ENCODE measurements at regions not wholly inside any gene's neighbourhood (a gene's known extent, or its start where the extent isn't known, plus 50 kb on each side); places are given as distances from the start of the nearest gene placed in this dataset.
"Not testable (repeated sequence)": the region's sequence is repeated elsewhere in the genome, so short reads cannot be mapped to it uniquely, and the experiment has no call there.

DNA sequence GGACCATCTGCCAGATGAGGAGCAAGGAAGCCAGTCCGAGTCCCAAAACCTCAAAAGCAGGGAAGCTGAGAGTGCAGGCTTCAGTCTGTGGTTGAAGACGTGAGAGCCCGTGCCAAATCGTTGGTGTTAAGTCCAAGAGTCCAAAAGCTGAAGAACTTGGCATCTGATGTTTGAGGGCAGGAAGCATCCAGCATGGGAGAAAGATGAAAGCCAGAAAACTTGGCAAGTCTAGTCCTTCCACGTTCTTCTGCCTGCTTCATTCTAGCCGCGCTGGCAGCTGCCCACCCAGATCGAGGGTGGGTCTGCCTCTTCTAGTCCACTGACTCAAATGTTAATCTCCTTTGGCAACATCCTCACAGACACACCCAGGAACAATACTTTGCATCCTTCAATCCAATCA is 293.8 kb downstream of the RDH14 start:
- H3K4me3 Mint-ChIP-seq; H4K20me1 ChIP-seq (replicated peaks; ENCODE audit: insufficient read depth); H3K4me3 ChIP-seq; H3F3A ChIP-seq (replicated peaks; ENCODE audit: low read depth); H3K4me2 ChIP-seq; H3K27ac ChIP-seq (ENCODE audit: low read depth); H3K27me3 Mint-ChIP-seq (ENCODE audit: insufficient read depth, low read depth, poor library complexity); H3K9me2 ChIP-seq (ENCODE audit: insufficient read depth); H3K79me2 ChIP-seq (replicated peaks; ENCODE audit: insufficient read depth); DNase-seq (ENCODE audit: low spot score); H3K4me1 ChIP-seq (ENCODE audit: insufficient read depth); H3K36me3 Mint-ChIP-seq (ENCODE audit: low read depth); H3K4me1 Mint-ChIP-seq; H2AFZ ChIP-seq; H3K9me3 Mint-ChIP-seq; H3K27me3 ChIP-seq (ENCODE audit: insufficient read depth); H3K36me3 ChIP-seq (ENCODE audit: insufficient read depth); ATAC-seq; H3K27ac Mint-ChIP-seq: not testable (repeated sequence)

DNA sequence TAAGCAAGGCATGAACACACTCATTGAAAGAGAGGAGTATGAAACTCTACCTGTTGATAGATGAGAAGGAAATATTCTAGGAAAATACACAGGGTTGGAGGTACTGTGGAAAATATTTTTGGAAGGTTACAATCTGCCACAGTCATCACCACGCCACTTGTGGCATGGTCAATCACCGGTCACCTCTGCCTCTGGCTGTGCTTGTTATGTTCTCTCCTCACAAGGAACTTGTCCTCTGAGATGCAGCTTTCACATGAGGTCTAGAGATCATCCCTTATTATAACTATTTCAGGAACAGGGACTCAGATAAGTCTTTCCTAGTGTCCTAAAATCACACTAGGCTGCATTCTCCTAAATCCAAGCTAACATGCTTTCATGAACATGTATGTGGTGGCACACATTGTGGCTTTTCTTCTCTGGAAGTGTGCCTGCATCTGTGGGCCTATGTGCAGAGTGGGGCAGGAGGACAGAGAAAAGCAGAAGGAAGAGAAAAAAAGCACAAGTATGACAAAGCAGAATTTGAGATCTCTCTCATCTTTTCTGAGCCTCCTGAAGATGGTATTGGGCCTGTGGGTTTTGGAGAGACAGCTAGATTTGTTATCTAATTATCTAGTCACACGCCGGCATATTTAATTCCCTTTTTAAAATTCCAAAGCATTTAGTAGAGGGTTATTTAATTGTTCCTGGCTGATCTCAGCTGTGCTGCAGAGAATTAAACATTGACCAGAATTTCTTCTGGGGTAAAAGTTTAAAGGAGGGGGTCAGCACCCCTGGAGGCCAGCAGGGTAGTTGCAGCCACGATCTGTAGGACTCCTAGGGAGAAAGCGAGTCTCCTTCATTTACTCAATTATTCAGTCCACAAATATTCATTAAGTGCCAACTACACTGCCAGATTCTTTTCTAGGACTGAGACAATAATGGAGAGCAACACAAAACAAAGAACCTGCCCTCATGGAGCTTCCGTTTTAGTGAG is 294.6 kb downstream of the RDH14 start:
- Histone ChIP-seq H3K36me3 (ENCODE audit: insufficient read depth) (no peaks in the 10 kb centered on the region), H3K4me1 (ENCODE audit: insufficient read depth) (no peaks in the 10 kb centered on the region), H3K4me2 (no peak overlapping the region), H3K79me2 (replicated peaks; ENCODE audit: insufficient read depth) (no peaks in the 10 kb centered on the region), H3F3A (replicated peaks; ENCODE audit: low read depth) (no peaks in the 10 kb centered on the region), H4K20me1 (replicated peaks; ENCODE audit: insufficient read depth) (no peaks in the 10 kb centered on the region), H3K4me3 (no peak overlapping the region), H3K9me2 (ENCODE audit: insufficient read depth) (no peaks in the 10 kb centered on the region), H2AFZ (peak overlapping the region; percentile 69; the same call in 1 of the 2 replicates), H3K27me3 (ENCODE audit: insufficient read depth) (no peaks in the 10 kb centered on the region), H3K27ac (ENCODE audit: low read depth) (no peak overlapping the region)
- Mint-ChIP-seq H3K4me1 (no peaks in the 10 kb centered on the region), H3K4me3 (no peak overlapping the region), H3K9me3 (peaks cover 4% of the 10 kb centered on the region; the same call in 2 of the 3 replicates), H3K27ac (0 out of 2 replicates have a peak overlapping the region, but pooled peaks have one; percentile 24), H3K27me3 (ENCODE audit: insufficient read depth, low read depth, poor library complexity) (no peaks in the 10 kb centered on the region), H3K36me3 (ENCODE audit: low read depth) (no peaks in the 10 kb centered on the region)
- TF ChIP-seq, protein P1, sequence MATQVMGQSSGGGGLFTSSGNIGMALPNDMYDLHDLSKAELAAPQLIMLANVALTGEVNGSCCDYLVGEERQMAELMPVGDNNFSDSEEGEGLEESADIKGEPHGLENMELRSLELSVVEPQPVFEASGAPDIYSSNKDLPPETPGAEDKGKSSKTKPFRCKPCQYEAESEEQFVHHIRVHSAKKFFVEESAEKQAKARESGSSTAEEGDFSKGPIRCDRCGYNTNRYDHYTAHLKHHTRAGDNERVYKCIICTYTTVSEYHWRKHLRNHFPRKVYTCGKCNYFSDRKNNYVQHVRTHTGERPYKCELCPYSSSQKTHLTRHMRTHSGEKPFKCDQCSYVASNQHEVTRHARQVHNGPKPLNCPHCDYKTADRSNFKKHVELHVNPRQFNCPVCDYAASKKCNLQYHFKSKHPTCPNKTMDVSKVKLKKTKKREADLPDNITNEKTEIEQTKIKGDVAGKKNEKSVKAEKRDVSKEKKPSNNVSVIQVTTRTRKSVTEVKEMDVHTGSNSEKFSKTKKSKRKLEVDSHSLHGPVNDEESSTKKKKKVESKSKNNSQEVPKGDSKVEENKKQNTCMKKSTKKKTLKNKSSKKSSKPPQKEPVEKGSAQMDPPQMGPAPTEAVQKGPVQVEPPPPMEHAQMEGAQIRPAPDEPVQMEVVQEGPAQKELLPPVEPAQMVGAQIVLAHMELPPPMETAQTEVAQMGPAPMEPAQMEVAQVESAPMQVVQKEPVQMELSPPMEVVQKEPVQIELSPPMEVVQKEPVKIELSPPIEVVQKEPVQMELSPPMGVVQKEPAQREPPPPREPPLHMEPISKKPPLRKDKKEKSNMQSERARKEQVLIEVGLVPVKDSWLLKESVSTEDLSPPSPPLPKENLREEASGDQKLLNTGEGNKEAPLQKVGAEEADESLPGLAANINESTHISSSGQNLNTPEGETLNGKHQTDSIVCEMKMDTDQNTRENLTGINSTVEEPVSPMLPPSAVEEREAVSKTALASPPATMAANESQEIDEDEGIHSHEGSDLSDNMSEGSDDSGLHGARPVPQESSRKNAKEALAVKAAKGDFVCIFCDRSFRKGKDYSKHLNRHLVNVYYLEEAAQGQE (IDR thresholded peaks at IDR 0.05; ENCODE audit: unreplicated experiment) = no peak
- TF ChIP-seq, protein P2, sequence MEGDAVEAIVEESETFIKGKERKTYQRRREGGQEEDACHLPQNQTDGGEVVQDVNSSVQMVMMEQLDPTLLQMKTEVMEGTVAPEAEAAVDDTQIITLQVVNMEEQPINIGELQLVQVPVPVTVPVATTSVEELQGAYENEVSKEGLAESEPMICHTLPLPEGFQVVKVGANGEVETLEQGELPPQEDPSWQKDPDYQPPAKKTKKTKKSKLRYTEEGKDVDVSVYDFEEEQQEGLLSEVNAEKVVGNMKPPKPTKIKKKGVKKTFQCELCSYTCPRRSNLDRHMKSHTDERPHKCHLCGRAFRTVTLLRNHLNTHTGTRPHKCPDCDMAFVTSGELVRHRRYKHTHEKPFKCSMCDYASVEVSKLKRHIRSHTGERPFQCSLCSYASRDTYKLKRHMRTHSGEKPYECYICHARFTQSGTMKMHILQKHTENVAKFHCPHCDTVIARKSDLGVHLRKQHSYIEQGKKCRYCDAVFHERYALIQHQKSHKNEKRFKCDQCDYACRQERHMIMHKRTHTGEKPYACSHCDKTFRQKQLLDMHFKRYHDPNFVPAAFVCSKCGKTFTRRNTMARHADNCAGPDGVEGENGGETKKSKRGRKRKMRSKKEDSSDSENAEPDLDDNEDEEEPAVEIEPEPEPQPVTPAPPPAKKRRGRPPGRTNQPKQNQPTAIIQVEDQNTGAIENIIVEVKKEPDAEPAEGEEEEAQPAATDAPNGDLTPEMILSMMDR (conservative IDR thresholded peaks at IDR 0.05; ENCODE audit: low read depth in 2 of 2) = peak; percentile 42 to 64
- peak; percentile 50 for DNase-seq (ENCODE audit: low spot score)
- ATAC-seq = peak; percentile 75
